Gastrocnemius medialis (tissue), 4 donors: ENCODE measurements at regions not wholly inside any gene's neighbourhood (a gene's known extent, or its start where the extent isn't known, plus 50 kb on each side); places are given as distances from the start of the nearest gene placed in this dataset.

Source experiments
- ATAC-seq, 2 donors: fragments of 150-250 bp; one replicate each; pipeline ENCODE4 v1.9.1; 2016
- DNase-seq, 2 donors: peaks; one replicate each; pipeline ENCODE4 v3.0.0-alpha.2; 2019
- H3K27ac ChIP-seq, 4 donors: fragments of 200-600 bp; sonication (generic); 1 replicate in 1 of 4; 2 replicates in 3 of 4; pipeline ENCODE4 v1.5.1; 2016 to 2018; ENCODE audit warnings: mild to moderate bottlenecking in 2 of 4, moderate library complexity in 1 of 4
- H3K27me3 ChIP-seq, 3 donors: fragments of 200-600 bp; sonication (generic) in 2 of 3; 1 replicate in 1 of 3; 2 replicates in 2 of 3; pipeline versions ENCODE4 v1.5.1 to v1.6.0; 2016 to 2019; ENCODE audit warnings: mild to moderate bottlenecking in 1 of 3, moderate library complexity in 1 of 3
- H3K36me3 ChIP-seq, 2 donors: fragments of 200-600 bp; sonication (generic) in 1 of 2; one replicate each; pipeline ENCODE4 v1.5.1; 2017 to 2018
- H3K4me1 ChIP-seq, 2 donors: fragments of 200-600 bp; sonication (generic) in 1 of 2; one replicate each; pipeline ENCODE4 v1.5.1; 2016 to 2017; ENCODE audit warnings: mild to moderate bottlenecking in 2 of 2
- H3K4me3 ChIP-seq, 4 donors: fragments of 200-600 bp; sonication (generic) in 3 of 4; 1 replicate in 1 of 4; 2 replicates in 3 of 4; pipeline ENCODE4 v1.5.1; 2016 to 2019; ENCODE audit warnings: mild to moderate bottlenecking in 2 of 4
- H3K9me3 ChIP-seq, 3 donors: fragments of 200-600 bp; sonication (generic) in 2 of 3; 1 replicate in 1 of 3; 2 replicates in 2 of 3; pipeline ENCODE4 v1.5.1; 2016 to 2019
- CTCF ChIP-seq, 5 experiments: fragments of 450-650 bp in 3 of 5; fragments of 200-600 bp in 2 of 5; sonication (generic) in 2 of 5; IDR thresholded peaks in 4 of 5; conservative IDR thresholded peaks in 1 of 5; 1 replicate in 4 of 5; 2 replicates in 1 of 5; pipeline ENCODE4 v1.5.1; 2016 to 2019; ENCODE audit warnings: antibody characterized with exemption in 5 of 5, mild to moderate bottlenecking in 3 of 5, moderate library complexity in 3 of 5
- POLR2A ChIP-seq, 2 donors: fragments of 450-650 bp; IDR thresholded peaks; one replicate each; pipeline ENCODE4 v1.6.1; 2017; ENCODE audit warnings: antibody characterized with exemption in 2 of 2, mild to moderate bottlenecking in 2 of 2, moderate library complexity in 2 of 2
- in situ Hi-C, 4 donors: fragments of 200-750 bp; cut with MboI; loops; one replicate each; pipeline versions ENCODE4 v1.15.0 to v1.8.0; 2017; ENCODE audit warnings: low sequenced_read_pairs in 4 of 4
- intact Hi-C: fragments of 100-400 bp; cut with DNase I; formaldehyde crosslinking; loops from one replicate; pipeline ENCODE4 v1.15.1; 2023; ENCODE audit warnings: low total_unique reads

DNA sequence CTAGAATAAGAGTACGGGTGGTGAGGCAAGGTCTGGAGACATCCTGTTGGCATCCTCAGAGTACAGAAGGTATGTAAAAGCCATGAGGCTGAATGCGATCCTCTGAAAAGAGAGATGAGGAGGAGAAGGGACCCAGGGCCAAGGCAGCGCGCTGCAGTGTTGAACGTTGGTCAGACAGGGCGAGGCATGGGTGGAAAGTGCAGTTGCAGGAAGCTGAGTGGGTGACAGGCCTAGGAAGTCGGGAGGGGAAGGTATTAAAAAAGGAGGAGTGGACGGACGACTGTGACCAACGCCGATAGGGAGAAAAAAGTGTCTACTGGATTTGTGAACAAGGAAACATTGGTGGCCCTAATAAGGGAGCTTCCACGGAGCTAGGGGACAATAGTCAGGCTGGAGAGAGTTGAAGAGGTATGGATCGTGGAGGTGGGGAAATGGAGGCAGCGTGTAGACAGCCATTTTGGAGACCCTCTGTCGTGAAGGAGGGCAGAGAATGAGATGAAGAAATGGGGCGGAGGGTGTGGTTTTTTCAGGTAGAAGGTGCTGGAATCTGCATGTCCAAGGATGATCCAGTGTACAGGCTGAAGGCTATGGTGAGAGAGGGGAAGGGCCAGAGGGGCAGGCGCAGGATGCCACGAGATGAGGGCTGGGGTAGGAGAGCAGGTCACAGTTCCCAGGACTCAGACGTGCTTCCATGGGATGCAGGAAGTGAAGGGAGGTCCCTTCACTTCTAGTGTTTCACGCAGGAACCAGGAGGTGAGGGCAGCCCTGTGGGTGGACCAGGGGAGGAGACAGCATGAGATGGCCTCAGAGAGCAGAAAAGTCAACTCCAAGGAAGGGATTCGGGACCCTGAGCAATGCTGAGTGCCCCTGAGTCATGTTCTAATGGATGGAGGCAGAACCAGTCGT is 115.9 kb downstream of the ASB7 start:
- intact Hi-C loops = no loop called here
- in situ Hi-C loops = no loop called here
- DNase-seq = no peak
- peaks cover 0 to 6% (median 0%) of the 10 kb centered on the region in 3 donors for H3K27me3 ChIP-seq
- no peak overlapping the region for H3K4me3 ChIP-seq
- H3K36me3 ChIP-seq = no peaks in the 10 kb centered on the region
- H3K4me1 ChIP-seq = peaks cover 0 to 12% of the 10 kb centered on the region in 2 donors
- no peak overlapping the region for H3K27ac ChIP-seq
- no peaks in the 10 kb centered on the region for H3K9me3 ChIP-seq
- ATAC-seq = no peak
- TF ChIP-seq CTCF (IDR thresholded peaks at IDR 0.05 in 4 of 5, conservative IDR thresholded peaks at IDR 0.05 in 1 of 5) (no peak), POLR2A (IDR thresholded peaks at IDR 0.05) (no peak)

DNA sequence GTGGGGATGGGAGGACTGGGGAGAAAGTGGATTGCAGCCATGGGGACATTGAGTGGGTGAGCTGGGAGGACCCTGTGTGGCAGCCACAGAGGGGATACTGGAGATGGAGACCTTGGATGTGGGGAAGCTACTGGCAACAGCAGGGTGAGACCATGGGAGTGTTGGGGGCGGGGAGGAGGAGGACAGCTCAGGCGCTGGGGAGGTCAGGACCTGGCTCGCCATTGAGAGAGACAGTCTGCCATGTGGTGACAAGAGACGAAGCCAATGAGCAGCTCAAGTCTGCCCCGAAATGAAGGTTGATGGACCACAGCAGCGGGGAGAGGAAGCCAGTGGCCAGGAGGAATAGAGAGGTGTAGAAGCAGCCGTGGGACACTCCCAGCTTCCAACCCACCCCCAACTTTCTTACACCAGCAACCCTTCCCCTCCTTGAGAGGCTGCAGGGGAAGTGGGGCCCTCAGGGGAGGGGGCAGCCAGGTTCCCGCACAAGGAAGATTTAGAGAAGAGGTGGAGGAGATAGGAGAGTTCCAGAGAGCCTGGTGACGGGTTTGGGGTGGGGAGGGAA is 118.1 kb downstream of the ASB7 start:
- in situ Hi-C loops (no loop called here), intact Hi-C loops (loop anchor here (5.0 kb wide), 1 partner anchor 33 kb away; no protein-coding TSS in a partner anchor)
- no peak overlapping the region for H3K4me3 ChIP-seq
- TF ChIP-seq CTCF (IDR thresholded peaks at IDR 0.05 in 4 of 5, conservative IDR thresholded peaks at IDR 0.05 in 1 of 5) (no peak), POLR2A (IDR thresholded peaks at IDR 0.05) (no peak)
- H3K36me3 ChIP-seq = no peaks in the 10 kb centered on the region
- H3K9me3 ChIP-seq = no peaks in the 10 kb centered on the region
- DNase-seq = no peak
- H3K4me1 ChIP-seq = peaks cover 0 to 12% of the 10 kb centered on the region in 2 donors
- peak overlapping the region in 1 of 4 donors; percentile 69 for H3K27ac ChIP-seq
- peaks cover 0 to 6% (median 0%) of the 10 kb centered on the region in 3 donors for H3K27me3 ChIP-seq
- no peak for ATAC-seq

DNA sequence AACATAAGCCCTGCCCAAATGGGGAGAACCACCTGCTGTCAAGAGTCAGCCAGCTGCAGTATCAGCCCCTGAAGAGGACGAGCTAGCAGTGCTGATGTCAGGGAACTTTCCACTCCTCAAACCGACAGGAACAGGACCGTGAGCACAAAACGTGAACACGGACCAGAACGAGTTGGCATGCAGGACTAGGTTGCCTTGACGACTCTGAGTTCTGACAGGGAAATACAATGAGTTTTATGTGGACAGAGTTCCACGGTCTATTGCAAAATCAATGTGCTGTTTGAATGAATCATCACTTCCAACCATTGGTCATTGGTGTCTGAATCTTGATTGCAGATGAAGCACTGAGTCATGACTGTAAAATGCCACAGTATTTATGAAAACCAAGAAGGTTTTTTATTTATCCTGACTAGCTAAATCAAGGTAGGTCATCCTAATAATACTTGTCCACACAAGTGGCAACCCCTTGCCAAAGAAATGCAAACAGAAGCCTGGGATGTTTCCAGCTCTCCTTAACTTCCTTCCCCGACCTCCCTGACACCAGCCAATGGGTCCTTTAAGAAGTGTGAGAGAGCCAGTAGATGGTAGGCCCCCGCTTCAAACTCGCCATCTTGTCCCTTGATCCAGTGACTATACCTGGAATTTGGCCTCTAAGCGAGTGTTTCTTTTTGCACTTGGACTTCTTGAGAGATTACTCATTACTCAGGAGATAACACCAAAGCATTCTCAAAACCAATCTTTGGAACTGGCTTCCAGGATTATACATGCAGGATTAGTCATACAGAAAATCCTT is 119.6 kb downstream of the ASB7 start:
- Histone ChIP-seq H3K4me3 (no peak overlapping the region), H3K9me3 (no peaks in the 10 kb centered on the region), H3K36me3 (no peaks in the 10 kb centered on the region), H3K27ac (peak overlapping the region; percentile 65 to 72 (median 68)), H3K27me3 (peaks cover 0 to 6% (median 0%) of the 10 kb centered on the region in 3 donors), H3K4me1 (peaks cover 0 to 9% of the 10 kb centered on the region in 2 donors)
- peak; percentile 86 to 91 for ATAC-seq
- in situ Hi-C loops (no loop called here), intact Hi-C loops (loop anchor here (5.0 kb wide), 1 partner anchor 35 kb away; no protein-coding TSS in a partner anchor)
- TF ChIP-seq CTCF (IDR thresholded peaks at IDR 0.05 in 4 of 5, conservative IDR thresholded peaks at IDR 0.05 in 1 of 5) (no peak), POLR2A (IDR thresholded peaks at IDR 0.05) (no peak)
- peak; percentile 63 to 78 for DNase-seq

DNA sequence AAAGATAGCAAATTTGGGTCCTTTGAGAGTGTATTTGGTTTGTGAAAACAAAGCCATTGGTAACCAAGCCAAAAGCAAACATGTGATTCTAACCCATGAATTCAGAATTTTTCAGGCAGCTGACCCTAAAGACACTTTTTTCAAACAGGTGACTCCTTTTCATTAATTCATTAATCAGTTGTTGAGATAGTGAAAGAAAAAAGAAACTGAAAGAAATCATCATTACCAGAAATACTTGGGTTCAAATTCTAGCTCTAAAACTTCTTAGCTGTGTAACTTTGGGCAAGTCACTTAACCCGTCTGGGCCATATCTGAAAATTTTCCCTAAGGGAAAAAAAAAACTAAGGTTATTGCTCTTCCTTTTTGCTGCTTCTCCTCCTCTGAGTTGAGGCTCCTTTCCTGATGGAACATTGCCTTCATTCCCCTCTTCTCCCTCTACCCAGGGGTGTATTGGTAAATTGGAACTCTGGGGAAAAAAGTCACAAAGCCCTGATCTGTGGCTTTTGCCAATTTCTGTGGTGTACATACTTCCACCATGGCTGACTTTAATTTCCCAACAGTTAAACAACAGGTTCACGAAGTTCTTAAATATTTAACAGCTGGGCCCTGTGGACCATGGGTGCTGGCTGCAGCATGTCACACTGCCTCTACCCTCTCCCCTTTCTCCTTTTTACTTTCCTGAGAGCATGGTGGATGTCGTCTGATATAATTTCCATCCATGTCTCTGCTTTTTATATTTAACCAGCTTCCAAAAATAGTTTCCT is 120.3 kb downstream of the ASB7 start:
- Histone ChIP-seq H3K4me3 (no peak overlapping the region), H3K36me3 (no peaks in the 10 kb centered on the region), H3K27me3 (peaks cover 0 to 6% (median 0%) of the 10 kb centered on the region in 3 donors), H3K9me3 (no peaks in the 10 kb centered on the region), H3K4me1 (peaks cover 0 to 9% of the 10 kb centered on the region in 2 donors), H3K27ac (peak overlapping the region; percentile 17 to 69 (median 52))
- ATAC-seq = no peak
- intact Hi-C loops = loop anchor here (5.0 kb wide), 1 partner anchor 35 kb away; no protein-coding TSS in a partner anchor
- no peak for DNase-seq
- in situ Hi-C loops = no loop called here
- TF ChIP-seq CTCF (IDR thresholded peaks at IDR 0.05 in 4 of 5, conservative IDR thresholded peaks at IDR 0.05 in 1 of 5) = no peak
- TF ChIP-seq POLR2A (IDR thresholded peaks at IDR 0.05) = no peak
